HG03565 (cell line): ENCODE measurements at regions not wholly inside any gene's neighbourhood (a gene's known extent, or its start where the extent isn't known, plus 50 kb on each side); places are given as distances from the start of the nearest gene placed in this dataset.

Source experiments
- ATAC-seq: cut with Tn5 transposase; IDR thresholded peaks from one replicate; pipeline ENCODE4 v1.9.1; 2021; ENCODE audit warnings: mild to moderate bottlenecking, moderate library complexity; ENCODE audit not compliant: unreplicated experiment

- no peak for ATAC-seq
Observed at GRCh38 chr2:129762386-129763189, 216.9 kb upstream of the RAB6C start.

DNA sequence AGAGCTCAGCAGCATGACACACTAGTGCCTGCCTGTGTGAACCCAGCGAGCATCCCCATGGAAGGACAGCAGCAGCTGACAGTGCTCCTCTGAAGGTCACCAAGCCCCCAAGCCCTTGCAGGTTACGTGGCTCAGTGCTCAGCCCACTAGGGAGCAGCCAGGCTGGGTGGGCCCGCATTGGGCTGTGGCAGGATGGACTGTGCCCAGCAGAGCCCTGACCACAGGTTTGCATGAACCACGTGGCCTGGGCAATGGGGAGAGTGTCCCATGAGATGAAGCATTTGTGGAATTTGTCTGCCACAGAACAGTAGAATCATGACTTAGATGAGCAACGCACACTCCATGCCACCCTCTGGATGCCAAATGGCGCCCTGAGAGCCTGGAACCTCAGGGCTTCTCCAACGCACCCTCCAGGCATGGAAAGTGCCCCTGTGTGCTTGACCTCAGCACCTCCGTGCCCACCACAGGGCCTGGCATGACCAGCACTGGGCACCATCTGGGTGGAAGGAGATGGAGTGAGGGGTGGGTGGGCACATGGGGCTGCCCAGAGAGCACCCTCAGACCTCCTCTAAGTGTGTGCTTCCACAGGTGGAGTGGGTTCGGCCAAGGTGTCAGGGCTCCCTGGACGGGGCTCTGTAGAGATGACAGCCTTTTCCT, 216.1 kb upstream of the RAB6C start:
- no peak for ATAC-seq

GRCh38 chr2:129763966-129764365, 215.5 kb upstream of the RAB6C start:
- ATAC-seq, result no peak

- ATAC-seq, result no peak
Observed at GRCh38 chr2:129764376-129765325, 214.8 kb upstream of the RAB6C start.

GRCh38 chr2:129765326-129765677, 214.2 kb upstream of the RAB6C start:
- no peak for ATAC-seq

- no peak for ATAC-seq
Observed at GRCh38 chr2:129765678-129766351, 213.7 kb upstream of the RAB6C start.

GRCh38 chr2:129766374-129766993, 213.0 kb upstream of the RAB6C start:
- ATAC-seq, result no peak

- no peak for ATAC-seq
Observed at GRCh38 chr2:129767346-129768035, 212.0 kb upstream of the RAB6C start.

- ATAC-seq, result no peak
Observed at GRCh38 chr2:129768036-129768386, 211.5 kb upstream of the RAB6C start.

DNA sequence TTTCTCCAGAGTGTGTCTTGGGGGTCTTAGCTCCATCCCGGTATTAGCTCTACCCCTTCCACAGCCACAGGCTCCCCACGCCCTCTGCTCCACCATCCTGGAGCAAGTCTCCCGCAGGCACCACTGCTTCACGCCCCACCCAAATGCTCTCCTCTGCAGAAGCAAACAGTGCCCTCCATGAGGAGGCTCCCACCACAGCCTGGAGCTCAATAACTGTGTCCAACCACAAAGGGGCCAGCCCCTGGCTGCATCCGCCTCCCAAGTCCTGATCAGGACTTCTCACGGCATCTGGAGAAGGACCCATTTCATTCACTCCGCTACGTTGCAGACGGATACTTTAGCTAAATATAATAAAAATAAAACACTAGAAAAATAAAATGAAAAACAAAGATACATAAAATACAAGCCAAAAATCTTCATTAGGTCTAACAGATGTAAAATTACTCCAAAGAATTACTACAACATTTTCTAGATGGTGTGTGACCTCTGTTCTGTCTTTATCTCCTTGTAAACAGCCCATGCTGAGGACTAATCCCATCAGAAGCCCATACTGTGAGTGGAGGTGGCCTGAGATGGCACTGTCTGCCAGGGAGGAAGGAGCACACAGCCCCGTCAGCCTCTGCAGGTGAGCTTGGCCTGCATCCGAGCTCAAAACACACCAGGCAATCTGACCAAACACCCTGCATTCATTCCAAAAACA, 210.8 kb upstream of the RAB6C start:
- no peak for ATAC-seq

DNA sequence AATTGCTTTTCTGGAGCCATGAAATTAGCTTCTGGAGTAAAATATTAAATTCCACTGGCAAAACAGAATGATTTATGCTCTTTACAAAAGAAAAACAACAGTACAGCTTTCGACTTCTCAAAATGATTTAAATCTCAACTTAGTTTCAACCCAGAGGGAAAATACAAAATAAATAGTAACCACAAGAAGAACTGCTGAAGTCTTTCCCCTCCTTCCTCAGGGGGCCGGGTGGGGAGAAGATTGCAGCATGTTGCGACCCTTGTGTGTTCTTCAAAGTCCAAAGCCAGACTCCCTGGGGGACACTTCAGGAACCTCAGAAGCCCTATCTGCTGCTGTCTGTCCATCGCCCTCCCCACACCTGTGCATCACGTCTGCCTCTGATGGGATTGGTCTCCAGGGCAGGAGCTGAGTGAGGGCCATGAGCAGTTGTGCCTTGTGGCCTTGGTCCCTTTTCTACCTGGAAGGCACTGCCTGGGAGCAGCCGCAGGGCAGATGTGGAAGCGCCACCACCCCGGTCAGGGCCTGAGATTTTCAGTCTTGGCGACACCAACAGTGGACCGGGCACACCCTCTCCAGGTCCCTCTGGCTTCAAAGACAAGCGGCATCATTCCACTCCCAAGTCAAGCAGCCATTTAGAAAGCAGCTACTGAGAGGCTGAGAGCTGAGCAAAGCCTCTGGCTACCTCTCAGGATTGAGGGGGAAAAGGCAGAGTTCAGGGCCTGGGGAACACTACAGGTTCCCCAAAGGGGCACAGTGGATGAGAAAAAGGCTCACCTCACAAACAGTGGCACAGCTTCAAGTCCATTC, 210.1 kb upstream of the RAB6C start:
- ATAC-seq, result no peak

DNA sequence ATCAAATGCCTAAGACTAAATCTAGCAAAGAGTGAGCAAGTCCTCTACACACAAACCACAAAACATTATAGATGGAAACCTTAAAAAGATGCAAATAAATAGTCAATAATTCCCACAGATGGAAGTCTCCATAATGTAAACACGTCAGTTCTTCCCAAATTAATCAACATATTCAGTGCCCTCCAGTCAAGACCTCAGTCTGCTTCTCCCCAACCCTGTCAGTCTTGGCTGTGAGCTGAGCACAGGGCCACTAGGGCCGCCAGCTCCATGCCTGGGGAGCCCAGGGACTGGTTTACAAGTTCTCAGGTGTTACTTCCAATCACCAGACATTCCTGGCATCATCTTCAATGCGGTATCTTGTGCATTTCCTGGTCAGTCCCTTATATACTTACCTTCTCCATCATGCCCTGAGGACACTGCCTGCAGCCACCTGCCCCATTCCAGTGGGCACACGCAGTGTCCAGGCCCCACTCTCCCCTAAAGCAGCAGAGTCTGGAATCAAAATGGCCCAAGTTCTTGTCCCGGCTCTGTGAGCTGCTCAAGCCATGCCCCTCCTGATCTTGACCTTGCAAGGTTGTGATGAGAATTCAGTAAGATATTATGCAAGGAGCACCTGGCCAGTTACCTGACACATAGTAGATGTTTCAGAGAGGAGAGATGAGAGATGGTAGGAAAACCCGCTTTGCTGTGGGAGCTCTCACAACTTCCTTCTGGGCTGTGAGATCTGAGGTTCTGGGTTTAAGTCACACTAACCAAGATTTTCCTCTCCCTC, 207.9 kb upstream of the RAB6C start:
- no peak for ATAC-seq

DNA sequence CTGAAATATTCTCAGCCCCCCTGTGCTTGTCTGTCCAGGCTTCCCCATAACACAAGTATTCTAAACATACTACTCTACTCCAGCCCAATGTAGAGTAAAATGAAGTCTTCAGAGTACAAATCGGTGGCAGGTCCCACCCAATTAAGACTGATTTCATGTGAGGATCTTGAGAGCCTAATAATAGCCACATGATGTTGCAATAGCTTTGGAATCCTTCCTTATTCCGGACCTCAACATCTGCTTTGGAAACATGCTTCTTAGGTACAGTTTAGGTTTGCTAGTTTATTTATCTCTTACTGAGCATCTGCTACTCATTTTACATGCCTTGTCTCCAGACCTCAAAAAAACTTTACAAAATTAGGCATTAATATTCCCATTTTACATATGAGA, 207.3 kb upstream of the RAB6C start:
- no peak for ATAC-seq

- ATAC-seq, result no peak
Observed at GRCh38 chr2:129775952-129776653, 203.4 kb upstream of the RAB6C start.

- no peak for ATAC-seq
Observed at GRCh38 chr2:129777146-129777545, 202.3 kb upstream of the RAB6C start.

GRCh38 chr2:129777762-129778583, 201.5 kb upstream of the RAB6C start:
- no peak for ATAC-seq

DNA sequence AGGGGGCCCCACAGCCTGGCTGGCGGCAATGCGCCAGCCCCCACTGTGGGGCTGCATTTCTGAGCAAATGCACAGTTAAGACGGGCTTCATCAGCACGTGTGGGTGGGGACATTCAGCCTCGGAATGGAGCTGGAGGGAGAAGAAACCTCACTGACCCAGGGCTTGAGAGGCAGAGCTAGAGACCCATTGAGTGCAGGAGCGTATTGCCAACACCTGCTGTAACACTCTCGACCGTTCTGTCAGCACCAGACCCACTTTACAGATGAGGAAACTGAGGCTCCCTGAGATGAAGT, 200.9 kb upstream of the RAB6C start:
- no peak for ATAC-seq
